NCI-H146 treated with DMSO at 0.1 percent for 48 hours (cell line): ENCODE measurements at regions not wholly inside any gene's neighbourhood (a gene's known extent, or its start where the extent isn't known, plus 50 kb on each side); places are given as distances from the start of the nearest gene placed in this dataset.

Experiments used
- DNase-seq: peaks from one replicate; lab custom pipeline; 2025; ENCODE audit not compliant: unreplicated experiment; lab: John Stamatoyannopoulos, UW

- no peak for DNase-seq
These were observed 238.2 kb downstream of the SYK start for GRCh38 chr9:91039835-91040140.

DNA sequence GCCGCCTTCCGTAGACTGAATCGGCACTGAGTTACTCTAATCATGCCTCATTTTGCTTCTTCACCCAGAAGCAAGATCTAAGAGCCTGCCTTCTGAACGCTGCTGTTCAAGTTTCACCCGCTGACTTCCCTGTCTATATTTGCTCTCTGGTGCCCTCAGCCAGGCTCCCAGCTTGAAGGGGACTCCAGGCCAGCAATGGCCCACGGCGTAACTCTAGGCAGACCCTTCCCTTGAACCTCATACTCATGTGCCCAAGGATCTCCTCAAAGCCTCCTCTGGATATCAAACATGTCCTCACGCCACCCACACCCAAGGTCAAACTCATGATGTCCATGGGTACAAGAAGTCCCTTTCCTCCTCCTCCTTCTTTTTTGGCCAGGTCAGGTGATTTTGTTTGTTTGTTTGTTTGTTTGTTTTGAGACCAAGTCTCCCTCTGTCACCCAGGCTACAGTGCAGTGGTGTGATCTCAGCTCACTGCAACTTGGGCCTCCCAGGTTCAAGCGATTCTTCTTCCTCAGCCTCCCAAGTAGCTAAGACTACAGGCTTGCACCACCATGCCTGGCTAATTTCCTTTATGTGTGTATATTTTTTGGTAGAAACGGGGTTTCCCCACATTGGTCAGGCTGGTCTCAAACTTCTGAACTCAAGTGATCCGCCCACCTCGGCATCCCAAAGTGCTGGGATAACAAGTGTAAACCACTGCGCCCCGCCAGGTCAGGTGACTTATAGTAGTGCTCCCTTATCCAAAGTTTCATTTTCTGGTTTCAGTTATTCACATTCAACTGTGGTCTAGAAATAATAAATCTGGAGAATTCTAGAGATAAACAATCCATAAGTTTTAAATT is 239.0 kb downstream of the SYK start:
- DNase-seq = no peak

DNA sequence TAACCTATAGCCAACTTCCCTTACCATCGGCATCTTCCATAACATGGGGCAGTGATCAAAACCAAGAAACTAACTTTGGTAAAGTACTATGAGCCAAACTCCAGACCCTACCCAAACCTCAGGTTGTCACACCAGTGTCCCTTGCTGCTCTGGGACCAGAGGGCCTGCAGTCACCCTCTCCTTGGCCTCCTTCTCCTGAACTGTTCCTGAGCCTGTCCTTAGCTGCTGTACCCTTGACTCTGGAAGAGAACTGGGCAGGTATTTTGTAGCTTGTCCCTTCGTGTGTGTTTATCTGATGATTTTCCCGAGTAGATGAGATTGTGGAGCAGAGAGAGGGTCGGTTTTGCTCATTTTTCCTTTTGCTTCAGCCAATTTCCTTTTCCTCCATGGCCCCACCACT is 240.4 kb downstream of the SYK start:
- DNase-seq = no peak

DNA sequence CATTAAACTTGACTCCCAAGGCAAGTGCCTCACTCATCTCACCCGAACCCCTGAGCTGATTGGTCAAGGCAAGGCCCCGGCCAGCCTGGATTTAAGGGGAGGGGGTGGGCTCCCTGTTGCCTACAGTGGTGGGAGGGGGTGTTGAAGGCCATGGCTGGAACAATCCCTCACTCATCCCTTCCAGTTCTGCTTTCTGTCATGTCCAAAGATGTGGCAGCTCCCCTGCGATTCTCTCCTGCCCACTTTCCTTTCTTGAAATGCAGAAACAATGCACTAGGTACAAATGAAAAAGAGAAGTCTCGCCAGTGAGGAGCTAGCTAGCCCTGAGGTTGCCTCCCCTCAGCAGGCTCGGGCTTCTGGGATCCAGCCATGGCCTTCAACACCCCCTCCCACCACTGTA is 240.9 kb downstream of the SYK start:
- no peak for DNase-seq

GRCh38 chr9:91043056-91043810 is 241.6 kb downstream of the SYK start:
- DNase-seq = no peak

GRCh38 chr9:91043811-91044175 is 242.2 kb downstream of the SYK start:
- DNase-seq = no peak

GRCh38 chr9:91044354-91044753 is 242.7 kb downstream of the SYK start:
- DNase-seq = no peak

DNA sequence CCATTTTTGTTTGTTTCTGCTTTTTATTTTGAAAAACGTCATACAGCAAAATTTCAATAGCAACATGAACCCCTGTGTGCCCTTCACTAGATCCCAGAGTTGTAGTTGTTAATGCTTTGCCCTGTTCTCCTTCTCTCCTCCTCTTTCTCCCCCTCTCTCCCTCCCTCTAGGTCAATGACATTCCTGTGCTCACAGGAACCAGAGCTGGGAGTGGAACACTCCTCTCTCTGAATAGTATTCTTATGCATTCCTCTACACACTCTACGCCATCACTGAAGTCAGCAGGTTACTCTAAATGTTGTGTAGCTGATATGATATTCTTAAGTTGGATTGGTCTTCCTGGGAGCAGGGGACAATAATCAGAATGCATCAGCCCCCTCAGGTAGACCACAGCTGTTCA is 243.4 kb downstream of the SYK start:
- no peak for DNase-seq

GRCh38 chr9:91047529-91047928 is 245.9 kb downstream of the SYK start:
- no peak for DNase-seq

GRCh38 chr9:91047993-91048607 is 246.5 kb downstream of the SYK start:
- no peak for DNase-seq

DNA sequence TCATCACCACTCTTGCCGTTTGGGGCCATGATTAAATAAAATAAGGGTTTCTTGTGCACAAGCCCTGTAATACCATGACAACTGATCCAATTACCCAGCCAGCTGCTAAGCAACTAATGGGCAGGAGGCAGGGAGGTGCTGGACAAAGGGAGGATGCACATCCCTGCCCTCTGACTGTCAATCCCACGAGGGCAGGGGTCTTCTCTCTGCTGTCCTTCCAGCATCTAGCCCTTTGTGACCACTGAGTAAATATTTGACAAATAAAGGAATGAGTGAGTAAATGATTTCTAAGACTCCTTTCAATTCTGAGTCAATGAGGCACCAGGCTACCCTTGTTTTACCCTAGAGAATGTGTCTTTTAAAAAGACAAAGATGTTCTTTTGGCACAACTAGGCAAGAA is 247.1 kb downstream of the SYK start:
- no peak for DNase-seq

DNA sequence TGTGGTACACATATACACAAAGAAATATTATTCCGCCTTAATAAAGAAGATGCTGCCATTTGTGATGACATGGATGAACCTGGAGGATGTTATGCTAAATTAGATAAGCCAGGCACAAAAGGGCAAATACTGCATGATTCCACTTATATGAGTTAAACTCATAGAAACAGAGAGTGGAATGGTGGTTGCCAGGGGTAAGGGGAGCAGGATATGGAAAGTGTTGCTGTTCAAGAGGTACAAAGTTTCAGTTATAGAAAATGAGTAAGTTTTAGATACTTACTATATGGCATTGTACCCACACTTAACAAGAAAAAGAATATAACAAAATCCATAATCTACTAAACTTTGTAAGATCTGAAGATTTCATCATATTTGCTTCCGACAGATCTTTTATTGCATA is 252.2 kb downstream of the SYK start:
- DNase-seq = no peak

DNA sequence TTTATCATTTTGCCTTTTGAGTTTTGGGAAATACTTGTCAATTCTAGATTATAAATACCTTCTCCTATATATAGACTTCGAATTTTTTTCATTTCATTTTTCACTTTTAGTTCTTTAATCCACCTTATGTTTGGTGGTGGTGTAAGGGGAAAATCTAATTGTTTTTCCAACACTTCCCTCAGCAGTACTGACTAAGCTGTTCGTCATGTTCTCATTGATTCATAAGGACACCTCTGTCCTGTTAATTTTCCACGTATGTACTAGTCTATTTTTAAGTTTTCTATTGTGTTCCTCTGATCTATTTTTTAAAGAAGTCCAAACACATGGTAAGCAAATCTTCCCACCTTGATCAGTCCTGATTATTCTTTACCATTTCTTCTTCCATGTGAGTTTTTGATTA is 254.2 kb downstream of the SYK start:
- no peak for DNase-seq

GRCh38 chr9:91056486-91056885 is 254.9 kb downstream of the SYK start:
- no peak for DNase-seq

DNA sequence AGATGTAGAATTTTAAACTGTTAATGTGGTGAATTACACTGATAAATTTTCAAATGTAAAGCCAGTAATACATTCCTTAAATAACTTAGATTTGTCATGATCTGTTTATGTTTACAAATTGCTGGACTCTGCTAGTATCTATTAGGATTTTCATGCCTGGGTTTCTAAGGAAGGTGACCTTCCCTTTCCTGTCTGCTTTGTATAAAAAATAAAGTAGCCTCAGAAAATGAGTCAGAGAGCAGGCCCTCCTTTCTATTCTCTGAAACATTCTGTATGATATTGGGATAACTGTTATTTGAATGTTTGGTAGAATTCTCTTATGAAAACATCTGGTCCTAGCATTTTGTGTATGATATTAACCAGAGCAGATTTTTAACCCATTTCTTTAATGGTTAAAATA is 255.3 kb downstream of the SYK start:
- DNase-seq = no peak

- no peak for DNase-seq
These were observed 258.1 kb downstream of the SYK start for GRCh38 chr9:91059713-91060112.

DNA sequence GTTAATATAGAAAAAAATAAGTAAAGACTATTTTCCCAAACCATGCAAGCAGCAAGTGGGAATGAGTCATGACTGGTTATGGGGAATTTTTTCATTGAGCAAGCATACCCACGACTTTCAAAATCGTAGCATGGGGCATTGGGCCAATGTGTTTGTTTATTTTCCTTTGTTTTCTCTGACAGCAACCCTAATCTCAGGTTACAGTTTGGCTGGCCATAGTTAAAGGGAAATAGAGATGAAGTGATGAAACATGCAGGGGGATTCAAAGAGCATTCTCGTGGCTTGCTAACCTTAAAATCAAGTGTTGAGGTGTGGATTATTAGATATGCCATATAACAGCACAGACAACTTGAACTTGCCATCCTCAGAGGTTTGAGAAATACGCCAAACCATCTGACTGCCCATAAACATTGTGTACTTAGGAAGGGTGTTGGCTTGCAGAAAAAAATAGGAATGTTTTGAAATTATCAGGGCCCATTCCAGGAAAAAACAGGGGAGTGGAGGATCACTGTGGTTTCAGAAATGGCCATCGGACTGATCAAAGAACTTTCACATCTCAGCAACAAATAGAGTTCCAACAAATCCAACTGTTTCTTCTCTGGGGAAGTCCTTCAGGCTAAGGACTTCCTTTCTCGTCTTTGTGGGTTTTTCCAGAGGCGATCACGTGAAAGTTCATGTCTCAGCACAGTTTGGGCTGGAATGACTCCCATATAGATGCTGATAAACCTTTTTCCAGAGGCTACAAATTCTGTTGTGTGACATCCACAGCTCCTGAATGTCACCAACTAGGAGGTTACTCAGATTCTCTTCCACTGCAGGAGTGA is 259.1 kb downstream of the SYK start:
- peak; percentile 18 for DNase-seq

- DNase-seq = no peak
These were observed 259.9 kb downstream of the SYK start for GRCh38 chr9:91061506-91061905.

- DNase-seq = no peak
These were observed 260.7 kb downstream of the SYK start for GRCh38 chr9:91062281-91062680.

DNA sequence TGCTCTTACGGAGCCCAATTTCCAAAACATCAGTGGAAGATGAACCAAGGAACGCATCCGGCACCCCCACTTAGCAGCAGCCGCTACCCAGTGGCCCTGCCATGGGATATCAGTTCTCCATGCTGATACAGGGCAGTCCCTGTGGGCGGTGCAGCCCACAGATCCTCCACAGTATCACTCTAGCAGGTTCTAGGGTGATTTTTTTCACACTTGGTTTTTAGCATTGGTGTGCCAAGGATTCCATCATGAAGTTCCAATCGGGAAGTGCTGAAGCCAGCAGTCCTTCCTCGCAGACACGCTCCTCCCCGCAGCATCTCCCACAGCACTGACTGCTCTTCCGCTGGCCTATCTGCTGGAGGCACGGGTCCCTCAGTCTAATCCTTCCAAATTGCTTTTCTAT is 261.9 kb downstream of the SYK start:
- DNase-seq = no peak

GRCh38 chr9:91065231-91066041 is 263.8 kb downstream of the SYK start:
- no peak for DNase-seq
